Erythroblast (primary cell): ENCODE measurements at regions not wholly inside any gene's neighbourhood (a gene's known extent, or its start where the extent isn't known, plus 50 kb on each side); places are given as distances from the start of the nearest gene placed in this dataset.

Experiments
- GATA1 ChIP-seq: IDR thresholded peaks from 2 replicates; pipeline ENCODE4 v1.6.1; 2011; ENCODE audit warnings: low read depth, mild to moderate bottlenecking, control low read depth, low read length, moderate library complexity
- POLR2A ChIP-seq: IDR thresholded peaks from 2 replicates; pipeline ENCODE4 v1.6.1; 2011; ENCODE audit warnings: mild to moderate bottlenecking, low read length

GRCh38 chr2:7907041-7907440 is 774.8 kb upstream of the ID2 start:
- TF ChIP-seq POLR2A: no peak
- no peak for TF ChIP-seq GATA1
